OCI-LY7 (cell line): ENCODE measurements at regions not wholly inside any gene's neighbourhood (a gene's known extent, or its start where the extent isn't known, plus 50 kb on each side); places are given as distances from the start of the nearest gene placed in this dataset.

Experiments used
- CTCF ChIP-seq: fragments of 200-600 bp; sonication (generic); conservative IDR thresholded peaks from 2 replicates; pipeline ENCODE4 v1.5.1; 2014; ENCODE audit warnings: mild to moderate bottlenecking, antibody characterized with exemption, low read length, moderate library complexity, mixed read lengths
- EZH2phosphoT487 ChIP-seq: fragments of 200-600 bp; sonication (generic); IDR thresholded peaks from 2 replicates; pipeline ENCODE4 v1.6.1; 2018; ENCODE audit warnings: low read depth, borderline replicate concordance, mild to moderate bottlenecking, mixed run types, antibody characterized with exemption, low read length, moderate library complexity, mixed read lengths

GRCh38 chr12:58629376-58629775, 290.9 kb downstream of the LRIG3 start:
- no peak for TF ChIP-seq CTCF
- TF ChIP-seq EZH2phosphoT487 = no peak
